ENCODE measurements at regions not wholly inside any gene's neighbourhood (a gene's known extent, or its start where the extent isn't known, plus 50 kb on each side); places are given as distances from the start of the nearest gene placed in this dataset.

DNA sequence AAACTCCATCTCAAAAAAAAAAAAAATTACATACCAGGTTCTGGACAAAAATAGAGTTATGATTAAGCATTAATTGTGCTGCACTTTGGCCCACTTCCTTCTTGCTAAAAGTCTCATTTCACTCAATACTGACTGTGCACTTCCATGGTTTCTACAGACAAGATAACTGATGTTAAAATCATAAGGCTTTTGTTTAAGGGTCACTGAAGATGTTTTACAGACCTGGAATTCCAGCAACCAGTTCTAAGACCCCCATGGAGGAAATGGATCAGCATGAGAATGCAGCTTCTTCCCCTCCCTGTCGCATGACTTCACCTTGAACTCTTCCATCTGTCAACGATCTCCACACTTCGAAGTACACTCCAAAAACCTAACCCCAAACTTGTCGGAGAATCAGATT is 1191.8 kb upstream of the AUTS2 start:
- TF ChIP-seq, protein P1, sequence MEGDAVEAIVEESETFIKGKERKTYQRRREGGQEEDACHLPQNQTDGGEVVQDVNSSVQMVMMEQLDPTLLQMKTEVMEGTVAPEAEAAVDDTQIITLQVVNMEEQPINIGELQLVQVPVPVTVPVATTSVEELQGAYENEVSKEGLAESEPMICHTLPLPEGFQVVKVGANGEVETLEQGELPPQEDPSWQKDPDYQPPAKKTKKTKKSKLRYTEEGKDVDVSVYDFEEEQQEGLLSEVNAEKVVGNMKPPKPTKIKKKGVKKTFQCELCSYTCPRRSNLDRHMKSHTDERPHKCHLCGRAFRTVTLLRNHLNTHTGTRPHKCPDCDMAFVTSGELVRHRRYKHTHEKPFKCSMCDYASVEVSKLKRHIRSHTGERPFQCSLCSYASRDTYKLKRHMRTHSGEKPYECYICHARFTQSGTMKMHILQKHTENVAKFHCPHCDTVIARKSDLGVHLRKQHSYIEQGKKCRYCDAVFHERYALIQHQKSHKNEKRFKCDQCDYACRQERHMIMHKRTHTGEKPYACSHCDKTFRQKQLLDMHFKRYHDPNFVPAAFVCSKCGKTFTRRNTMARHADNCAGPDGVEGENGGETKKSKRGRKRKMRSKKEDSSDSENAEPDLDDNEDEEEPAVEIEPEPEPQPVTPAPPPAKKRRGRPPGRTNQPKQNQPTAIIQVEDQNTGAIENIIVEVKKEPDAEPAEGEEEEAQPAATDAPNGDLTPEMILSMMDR (IDR thresholded peaks at IDR 0.05; ENCODE audit: borderline replicate concordance, extremely low read depth, low read length, poor library complexity, severe bottlenecking): no peak
- no peak for TF ChIP-seq EZH2 (IDR thresholded peaks at IDR 0.05; ENCODE audit: borderline replicate concordance, low read depth, low read length, severe bottlenecking)

Measured in DND-41 (cell line).